Stimulated activated CD8-positive, alpha-beta memory T cell treated with anti-CD3 and anti-CD28 coated beads, Interleukin-15, amount 100 ng/mL, for 1 hour (primary cell): ENCODE measurements at regions not wholly inside any gene's neighbourhood (a gene's known extent, or its start where the extent isn't known, plus 50 kb on each side); places are given as distances from the start of the nearest gene placed in this dataset.
"Not testable (repeated sequence)": the region's sequence is repeated elsewhere in the genome, so short reads cannot be mapped to it uniquely, and the experiment has no call there.

Source experiments
- DNase-seq: peaks from one replicate; pipeline ENCODE4 v3.0.0-alpha.2; 2020; ENCODE audit warnings: low read depth

DNA sequence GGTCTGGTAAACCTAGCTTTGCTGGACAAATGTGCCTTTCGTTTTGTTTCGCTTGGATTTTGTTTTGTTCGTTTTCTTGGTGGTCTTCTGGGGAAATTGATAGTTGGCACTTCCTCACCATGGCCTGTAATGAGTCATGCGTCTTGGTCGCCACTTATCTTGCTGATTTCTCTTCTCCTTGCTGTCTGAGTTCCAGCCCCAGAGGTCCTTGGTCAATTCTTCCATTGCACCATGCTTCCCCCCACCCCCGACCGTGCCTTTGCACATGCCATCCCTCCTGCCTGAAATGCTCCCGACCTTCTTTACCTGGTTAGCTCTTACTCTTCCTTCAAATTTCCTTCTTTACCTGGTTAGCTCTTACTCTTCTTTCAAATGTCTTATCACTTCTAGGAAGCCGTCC is 168.7 kb upstream of the MSX2 start:
- no peak for DNase-seq

DNA sequence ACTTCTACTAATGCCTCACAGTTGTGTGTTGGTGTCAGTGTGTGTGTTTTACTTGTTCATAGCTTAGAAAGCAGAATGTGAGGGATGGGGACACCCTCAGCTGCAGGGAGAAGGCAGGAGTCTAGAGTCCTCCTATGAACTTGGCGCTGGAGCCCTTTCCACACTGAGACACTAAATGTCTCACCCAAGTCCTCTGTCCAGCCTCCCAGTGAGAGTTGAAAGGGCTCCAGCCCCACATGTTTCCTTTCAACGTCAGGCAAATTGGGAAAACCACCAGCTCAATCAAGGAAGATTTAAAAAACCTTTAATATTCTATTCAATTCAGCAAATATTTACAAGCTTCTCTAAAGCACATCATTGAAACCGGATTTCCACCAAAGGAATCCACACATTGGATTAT is 167.6 kb upstream of the MSX2 start:
- DNase-seq, result no peak

DNA sequence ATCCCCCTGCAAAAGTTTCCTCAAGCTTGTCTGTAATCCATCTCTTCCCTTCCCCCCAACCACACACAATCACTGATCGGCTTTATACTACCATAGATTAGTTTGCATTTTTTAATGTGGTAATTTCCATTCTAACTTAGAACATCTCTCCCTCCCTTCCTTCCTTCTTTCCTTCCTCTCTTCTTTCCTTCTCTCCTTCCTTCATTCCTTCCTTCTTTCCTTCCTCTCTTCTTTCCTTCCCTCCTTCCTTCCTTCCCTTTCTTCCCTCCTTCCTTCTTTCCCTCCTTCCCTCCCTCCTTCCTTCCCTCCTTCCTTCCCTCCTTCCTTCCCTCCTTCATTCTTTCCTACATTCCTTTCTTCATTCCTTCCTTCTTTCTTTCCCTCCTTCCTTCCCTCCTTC is 166.2 kb upstream of the MSX2 start:
- no peak for DNase-seq

DNA sequence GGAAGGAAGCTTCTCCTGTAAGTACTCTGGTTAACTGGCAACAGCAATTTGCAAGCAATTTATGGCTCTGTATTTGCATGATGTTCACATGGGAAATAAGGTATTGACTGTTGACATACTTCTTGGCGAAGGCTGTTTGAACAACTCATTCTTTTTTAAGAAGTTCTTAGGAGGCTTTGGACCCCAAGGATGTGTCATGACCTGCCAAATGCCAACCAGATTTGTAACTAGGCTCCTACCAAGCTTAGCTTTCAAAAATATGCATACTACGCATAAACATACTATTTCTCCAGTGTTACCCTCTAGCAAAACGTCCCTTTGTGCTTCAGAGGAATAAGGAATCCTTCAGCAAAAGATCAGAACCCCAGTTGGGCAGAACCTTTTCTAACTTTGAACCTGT is 165.2 kb upstream of the MSX2 start:
- DNase-seq, result no peak

DNA sequence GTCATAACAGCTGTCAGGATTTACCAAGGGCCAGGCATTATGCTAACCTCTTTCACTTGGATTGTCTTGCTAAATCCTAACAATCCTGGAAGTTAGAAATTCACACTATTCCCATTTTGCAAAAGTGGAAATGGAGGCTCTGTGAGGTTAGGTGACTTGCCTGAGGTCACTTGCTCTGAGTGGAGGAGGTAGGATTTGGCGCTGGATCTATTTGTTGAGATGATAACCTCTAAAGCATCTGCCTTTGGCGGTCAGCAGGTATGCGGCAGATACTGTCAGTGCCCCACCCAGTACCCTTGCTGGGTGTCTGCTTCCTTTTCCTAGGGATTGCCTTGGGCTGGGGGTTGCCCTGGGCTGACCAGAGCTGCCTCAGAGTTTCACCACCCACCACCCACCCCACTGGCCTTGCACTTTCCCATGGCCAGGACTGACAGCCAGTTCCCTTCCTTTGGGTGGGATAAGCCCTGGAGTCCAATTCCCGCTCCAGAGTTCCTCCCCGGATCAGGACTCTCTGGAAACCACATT is 164.8 kb upstream of the MSX2 start:
- DNase-seq, result no peak

DNA sequence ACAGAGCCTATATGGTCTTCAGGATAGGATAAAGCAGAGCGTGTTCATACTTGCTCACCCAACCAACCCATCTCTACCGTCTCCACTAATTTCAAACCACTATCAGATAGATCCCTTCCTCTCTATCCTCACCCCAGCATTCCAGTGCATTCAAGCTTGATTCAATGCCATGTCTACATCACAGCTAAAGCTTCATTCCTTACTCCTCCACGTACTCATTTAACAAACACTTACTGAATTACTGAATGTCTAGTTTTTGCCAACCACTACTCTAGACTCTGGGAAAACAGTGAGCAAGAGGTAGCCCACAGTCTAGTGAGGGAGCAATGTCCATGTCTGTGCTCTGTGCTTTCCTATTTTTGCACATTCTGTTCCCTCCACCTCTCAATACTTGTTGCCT is 163.5 kb upstream of the MSX2 start:
- no peak for DNase-seq

DNA sequence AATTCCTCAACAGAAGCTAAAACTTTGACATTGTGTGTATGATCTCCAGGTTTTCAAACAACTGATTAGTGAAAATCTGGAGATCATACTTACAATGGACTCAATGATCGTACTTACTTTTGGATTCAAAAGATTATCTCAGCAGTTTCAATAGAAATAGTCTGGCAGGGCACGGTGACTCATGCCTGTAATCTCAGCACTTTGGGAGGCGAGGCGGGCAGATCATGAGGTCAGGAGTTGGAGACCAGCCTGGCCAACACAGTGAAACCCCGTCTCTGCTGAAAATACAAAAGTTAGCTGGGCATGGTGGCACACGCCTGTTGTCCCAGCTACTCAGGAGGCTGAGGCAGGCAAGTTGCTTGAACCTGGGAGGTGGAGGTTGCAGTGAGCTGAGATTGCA is 161.3 kb upstream of the MSX2 start:
- DNase-seq, result not testable (repeated sequence)

DNA sequence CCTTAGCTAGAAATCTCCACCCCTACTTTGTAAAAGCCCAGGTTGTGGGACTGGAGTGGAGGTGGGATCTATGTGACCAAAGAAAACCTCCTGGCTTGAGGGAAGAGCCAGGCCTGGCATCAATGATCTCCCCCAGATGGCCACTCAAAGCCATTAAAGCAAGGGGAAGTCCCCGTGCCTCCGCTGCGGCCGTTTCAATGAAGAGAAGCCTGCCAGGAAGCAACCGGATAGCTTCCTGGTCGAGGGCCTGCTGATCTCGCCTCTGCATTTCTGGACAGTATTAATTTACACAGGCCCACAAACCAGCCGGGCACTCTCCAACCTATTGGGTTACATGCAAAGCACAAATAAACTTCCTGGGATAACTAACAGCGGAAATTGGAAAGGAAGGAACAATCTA is 160.5 kb upstream of the MSX2 start:
- DNase-seq, result no peak

DNA sequence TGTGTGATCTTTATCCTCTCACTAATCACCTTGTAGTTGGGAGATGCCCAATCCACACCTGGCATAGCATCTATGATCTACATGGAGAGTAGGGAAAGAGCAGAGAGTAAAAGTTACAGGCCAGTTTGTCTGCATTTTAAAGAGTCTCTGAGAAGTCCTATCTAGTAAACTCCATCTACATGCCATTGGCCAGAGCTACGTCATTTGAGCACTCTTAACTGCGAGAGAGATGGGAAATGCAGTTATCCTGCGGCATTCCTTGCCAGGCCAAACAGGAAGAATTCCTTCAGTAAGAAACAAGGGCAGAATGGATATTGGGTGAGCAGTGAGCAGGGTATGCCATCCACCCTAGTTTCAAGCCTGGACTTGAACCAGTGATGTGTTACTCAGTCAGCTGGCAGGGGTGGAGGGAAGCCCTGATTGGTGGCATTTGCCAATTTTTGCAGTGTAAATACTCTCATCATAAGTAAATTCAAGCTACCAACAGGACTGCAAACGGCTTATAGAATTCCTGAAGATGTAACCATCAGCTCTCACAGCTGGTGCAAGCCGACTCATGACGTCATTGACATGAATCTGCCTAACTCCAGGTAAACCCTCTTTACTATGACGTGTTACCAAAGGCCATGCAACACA is 156.8 kb upstream of the MSX2 start:
- DNase-seq, result no peak

DNA sequence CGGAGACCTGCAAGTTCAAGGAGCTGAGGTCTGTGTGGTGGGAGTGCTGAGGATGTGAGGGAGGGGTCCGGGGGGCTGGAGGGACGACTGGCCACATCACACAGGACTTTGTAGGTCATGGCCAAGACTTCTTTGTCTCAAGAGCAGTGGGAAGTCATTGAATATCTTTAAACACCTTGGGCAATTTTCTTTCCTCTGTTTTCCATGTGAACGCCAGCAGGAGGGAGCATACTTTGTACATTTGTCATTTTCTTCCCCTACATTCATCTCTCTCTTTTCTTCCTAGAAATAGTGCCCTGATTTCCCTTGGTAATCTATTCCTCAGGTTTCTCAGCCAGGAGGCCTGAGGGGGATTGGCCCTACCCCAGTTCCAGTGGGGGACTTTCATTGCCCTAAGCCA is 153.7 kb upstream of the MSX2 start:
- no peak for DNase-seq

DNA sequence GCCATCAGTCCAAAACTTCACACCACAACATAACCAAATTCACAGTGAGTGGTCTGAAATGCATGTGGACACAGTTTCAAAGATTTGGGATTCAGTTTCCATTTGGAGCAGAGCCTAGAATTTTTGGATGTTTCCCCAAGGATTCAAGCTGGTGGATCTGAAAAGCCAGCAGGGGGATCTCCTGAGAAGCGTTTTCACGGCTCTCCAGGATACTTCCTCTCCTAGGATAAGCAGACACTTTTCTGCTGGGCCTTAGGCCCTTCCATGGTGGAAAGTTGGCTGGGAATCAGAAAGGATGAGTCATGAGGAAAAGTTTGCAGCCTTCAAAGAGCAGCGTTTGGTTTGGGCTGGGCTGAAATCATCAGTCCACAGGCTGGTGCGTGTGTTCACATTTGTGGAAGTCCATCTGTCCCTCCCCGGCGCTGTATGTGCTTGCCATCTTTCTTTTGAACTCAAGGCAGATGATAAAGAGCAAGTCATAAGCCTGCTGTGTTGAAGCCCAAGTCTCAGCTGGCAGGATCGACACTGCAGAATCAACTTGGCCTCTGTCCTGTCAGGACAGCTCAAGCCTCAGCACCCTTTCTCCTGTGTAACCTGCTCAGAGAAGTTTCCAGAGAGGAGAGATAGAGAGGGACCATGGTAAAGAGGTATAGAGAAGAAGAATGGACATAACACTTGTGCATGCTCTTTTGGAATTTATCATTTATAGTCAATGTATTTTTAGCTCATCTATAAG is 152.6 kb upstream of the MSX2 start:
- no peak for DNase-seq

DNA sequence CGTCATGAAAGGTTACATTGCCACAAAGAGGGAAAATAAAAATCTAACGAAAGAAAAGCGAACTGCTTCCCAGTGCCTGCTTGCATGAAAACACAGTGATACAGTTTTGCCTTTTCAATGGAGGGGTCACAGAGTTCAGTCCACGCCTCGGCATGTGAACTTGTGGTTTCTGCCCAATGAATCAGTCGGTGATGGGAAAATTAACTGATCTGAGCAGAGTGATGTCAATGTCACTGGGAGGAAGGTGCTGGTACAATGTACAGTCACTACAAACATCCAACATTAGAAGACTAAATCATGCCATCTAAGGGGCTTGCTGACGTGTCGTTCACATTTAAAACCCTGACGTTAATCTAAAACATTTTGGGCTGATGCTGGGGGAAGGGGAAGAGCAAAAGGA is 151.8 kb upstream of the MSX2 start:
- DNase-seq, result no peak

DNA sequence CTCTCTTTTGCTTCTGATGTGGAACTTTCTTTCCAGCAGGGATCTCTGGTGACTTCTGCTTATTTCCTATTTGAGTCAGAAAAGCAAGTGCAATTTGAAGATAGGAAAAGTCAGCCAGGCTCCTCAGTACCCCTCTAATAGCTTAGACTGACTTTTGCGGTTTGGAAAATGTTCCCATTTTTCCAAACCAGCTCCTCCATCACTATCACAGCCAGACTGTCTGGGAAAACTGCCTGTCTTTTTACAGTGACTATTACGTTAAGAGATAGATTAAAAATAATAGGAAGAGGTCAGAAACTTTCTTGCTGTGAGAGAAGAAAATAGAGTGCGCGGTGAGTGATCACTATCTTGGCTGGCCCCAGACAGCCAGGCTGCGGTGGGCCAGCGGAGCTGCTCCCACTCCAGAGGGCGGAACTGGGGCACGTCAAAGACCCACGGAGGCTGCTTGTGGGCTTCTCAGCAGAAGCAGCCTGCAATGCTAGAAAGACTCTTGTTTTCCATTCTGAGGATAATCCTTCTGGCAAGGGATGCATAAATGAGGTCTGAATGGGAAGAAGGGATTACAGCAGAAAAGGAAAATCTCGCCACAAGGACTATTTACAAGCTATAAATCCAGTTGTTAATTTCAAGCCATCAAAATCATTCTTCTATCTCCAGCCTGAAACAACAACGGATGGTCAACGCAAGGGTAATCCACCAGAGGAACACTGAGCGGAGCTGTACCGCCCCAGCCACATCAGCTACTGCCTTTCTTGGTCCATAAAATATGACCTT is 151.0 kb upstream of the MSX2 start:
- DNase-seq, result no peak

DNA sequence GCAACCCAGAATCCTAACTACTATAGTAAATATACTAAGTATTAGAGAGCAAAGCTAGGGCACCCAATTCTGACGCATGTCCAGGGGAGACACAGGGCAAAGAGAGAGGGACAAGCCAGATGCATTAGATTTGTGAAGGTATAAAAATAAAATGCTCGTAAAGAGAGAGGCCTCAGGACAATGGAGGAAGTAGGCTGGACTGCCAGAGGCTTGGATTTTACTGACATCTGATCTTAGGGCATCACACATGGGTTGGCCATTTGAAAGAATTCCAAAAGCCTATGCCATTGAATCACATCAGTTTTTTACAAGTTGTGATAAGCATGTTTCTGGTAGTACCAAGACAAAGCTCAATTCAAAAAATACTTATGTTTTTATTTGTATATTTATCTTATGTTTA is 149.3 kb upstream of the MSX2 start:
- no peak for DNase-seq

DNA sequence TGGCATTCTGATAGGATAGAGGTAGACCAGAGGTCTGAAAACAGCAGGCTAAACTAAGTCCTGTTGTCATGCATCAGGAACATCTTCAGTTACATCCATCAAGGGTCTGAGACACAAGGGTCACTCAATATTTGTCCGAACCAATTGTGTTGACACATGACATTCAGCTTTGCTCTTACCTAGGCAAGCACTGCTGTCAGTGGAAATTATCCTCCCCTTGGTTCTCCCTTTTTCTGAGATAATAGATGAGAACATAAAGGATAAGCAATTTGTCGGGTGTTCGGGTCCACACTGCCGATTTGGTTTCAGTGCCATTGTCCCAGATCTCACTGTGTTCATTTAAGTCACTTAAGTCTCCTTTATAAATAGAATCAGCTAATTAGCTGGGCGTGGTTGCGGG is 148.3 kb upstream of the MSX2 start:
- DNase-seq, result no peak

DNA sequence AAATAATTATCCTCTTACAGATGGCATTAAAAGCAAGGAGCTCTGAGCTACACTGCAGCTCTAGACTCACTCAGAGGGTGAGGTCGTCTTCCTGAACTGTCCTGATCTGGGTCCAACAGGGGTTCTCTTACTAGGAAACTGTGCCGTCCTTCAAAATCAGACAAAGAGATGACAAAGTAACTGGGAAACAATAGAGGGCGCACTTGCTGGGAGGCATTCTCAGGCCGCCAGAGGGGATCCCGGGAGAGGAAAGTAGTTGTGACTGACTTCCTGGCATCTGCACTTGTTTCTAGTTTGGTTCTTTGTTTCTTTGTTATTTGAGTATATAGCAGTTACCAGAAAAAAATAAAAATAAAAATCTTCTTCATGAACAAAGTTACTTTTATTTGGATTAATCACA is 142.9 kb upstream of the MSX2 start:
- no peak for DNase-seq

DNA sequence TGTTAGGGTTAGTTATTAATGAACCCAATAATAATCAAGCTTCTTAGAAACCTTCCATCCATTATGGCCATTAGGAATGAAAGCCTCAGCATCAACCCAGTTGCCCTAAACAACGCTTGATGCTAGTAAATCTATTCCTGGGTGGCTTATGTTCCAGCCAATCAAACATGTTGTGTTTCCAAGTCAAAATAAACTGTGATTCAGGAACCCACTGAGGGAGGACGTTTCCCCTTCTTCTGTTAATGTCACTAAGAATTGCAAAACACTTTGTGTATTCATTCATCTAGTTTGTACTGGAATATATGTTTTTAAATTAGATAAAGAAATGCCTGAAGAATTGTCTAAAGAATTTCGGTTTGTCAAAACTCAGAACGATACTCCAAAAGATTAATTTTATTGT is 142.5 kb upstream of the MSX2 start:
- no peak for DNase-seq

DNA sequence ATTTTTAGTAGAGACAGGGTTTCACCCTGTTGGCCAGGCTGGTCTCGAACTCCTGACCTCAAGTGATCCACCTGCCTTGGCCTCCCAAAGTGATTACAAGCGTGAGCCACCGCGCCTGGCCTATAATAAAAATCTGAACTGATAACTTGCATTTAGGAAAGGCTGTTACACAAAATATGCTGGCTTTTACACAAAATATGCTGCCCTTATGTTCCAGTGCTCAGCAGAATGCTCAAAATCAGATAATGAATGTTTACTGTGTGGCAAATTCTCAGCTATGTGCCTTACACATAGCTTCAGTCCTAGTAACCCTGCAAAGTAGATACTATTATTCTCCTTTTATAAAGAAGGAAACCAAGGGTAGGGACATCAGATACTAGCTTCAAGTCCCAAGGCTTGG is 141.3 kb upstream of the MSX2 start:
- DNase-seq, result no peak

DNA sequence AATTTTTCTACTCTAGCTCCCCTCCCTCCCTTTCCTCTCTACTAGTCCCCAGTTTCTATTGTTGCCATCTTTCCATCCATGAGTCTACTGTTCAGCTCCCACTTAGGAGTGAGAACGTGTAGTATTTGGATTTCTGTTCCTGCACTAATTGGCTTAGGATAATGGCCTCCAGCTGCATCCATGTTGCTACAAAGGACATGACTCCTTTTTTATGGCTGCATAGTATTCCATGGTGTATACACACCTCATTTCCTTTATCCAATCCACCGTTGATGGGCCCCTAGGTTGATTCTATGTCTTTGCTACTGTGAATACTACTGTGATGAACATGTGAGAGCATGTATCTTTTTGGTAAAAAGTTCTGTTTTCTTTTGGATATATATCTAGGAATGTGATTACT is 138.9 kb upstream of the MSX2 start:
- no peak for DNase-seq

DNA sequence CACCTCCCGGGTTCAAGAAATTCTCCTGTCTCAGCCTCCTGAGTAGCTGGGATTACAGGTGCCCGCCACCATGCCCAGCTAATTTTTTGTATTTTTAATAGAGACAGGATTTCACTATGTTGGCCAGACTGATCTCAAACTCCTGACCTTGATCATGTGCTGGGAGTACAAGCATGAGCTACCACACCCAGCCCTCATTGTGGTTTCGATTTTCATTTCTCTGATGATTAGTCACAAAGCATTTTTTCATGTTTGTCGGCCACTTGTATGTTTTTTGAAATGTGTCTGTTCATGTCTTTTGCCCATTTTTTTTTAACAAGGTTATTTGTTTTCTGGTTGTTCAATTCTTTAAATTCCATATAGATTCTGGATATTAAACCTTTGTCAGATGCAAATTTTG is 138.2 kb upstream of the MSX2 start:
- not testable (repeated sequence) for DNase-seq

DNA sequence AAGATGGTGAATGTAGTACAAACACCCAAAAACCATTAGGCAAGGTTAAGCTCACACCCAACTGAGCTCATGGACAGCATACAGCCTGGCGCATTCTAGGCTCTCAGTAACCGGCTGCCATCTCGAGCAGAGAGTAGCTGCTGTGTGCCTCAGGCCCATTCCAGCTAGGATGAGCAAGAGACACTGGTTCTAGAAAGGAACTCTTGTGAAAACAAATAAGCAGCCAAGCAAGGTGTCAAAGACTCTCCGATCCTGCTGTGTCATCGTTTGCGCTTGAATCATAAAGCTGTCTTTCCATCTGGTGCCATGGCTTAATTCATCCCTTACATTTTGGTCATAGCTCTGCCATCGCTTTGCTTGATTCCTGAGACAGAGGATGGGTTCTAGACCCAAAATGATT is 135.4 kb upstream of the MSX2 start:
- DNase-seq, result no peak

DNA sequence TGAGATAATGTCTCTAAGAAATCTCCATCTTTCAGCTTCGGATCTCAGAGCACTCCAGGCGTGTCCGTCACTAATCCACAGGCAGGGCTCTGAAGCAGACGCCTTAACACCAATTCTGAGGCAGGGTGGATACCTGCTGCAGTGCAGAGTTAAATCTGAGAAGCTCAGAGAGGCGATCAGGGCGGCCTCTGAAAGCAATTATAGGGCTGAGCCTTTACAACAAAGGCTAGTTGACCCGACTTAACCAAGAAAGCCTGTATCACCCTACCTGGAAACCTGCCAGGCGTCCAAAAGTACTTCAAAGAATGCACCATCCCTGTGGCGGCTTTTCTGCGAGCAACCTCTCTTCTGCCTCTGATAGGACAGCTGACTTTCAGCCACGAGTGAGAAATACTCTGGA is 134.8 kb upstream of the MSX2 start:
- no peak for DNase-seq

DNA sequence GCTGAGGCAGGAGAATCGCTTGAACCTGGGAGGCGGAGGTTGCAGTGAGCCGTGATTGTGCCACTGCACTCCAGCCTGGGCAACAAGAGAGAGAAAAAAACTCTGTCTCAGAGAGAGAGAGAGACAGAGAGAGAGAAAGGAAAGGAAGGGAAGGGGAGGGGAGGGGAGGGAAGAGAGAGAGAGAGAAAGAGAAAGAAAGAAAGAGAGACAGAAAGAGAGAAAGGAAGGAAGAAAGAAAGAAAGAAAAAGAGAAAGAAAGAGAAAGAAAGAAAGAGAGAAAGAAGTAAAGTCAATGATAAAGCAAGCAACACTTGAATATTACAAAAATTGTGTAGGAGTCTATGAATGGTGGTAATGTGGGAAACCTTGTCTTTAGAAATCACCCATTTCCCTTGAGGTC is 133.6 kb upstream of the MSX2 start:
- no peak for DNase-seq
